ENCODE measurements at regions not wholly inside any gene's neighbourhood (a gene's known extent, or its start where the extent isn't known, plus 50 kb on each side); places are given as distances from the start of the nearest gene placed in this dataset.

GRCh38 chr2:34069604-34070003 lies 470.5 kb upstream of the FAM98A start:
- intact Hi-C loops (cut with micrococcal nuclease), result no loop called here
- no peak for TF ChIP-seq CTCF (IDR thresholded peaks at IDR 0.05; ENCODE audit: borderline replicate concordance)

DNA sequence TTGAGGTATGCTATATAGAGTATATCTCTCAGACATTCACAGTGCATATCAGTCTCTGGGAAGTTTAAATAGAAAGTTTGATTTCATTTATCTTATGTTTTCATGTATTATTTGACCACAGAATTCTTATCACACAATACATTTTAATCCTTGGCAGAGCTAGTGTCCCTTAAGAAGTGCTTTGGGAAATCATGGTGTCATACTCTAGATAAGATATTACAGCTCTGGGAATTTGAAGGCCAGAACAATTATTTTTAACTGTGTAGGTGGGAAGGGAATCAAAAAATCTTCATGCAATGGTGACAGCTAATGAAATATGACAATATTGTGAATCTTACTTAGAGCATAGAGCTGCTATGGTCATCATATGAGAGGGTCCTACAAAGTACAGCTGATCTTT lies 451.3 kb upstream of the FAM98A start:
- Histone ChIP-seq H3K9me3 (replicated peaks) (no peaks in the 10 kb centered on the region), H3K4me3 (no peak overlapping the region), H3K27me3 (ENCODE audit: low read depth) (no peaks in the 10 kb centered on the region), H3K4me1 (no peaks in the 10 kb centered on the region), H3K27ac (replicated peaks) (no peak overlapping the region), H3K36me3 (no peaks in the 10 kb centered on the region)
- DNase-seq, result no peak
- intact Hi-C loops (cut with micrococcal nuclease), result no loop called here
- TF ChIP-seq CTCF (IDR thresholded peaks at IDR 0.05; ENCODE audit: borderline replicate concordance), result no peak

More at GRCh38 chr2:34069604-34070003, 470.5 kb upstream of the FAM98A start:
- H3K36me3 ChIP-seq, result no peaks in the 10 kb centered on the region
- no peak overlapping the region for H3K27ac ChIP-seq (replicated peaks)
- DNase-seq, result no peak
- H3K4me1 ChIP-seq, result no peaks in the 10 kb centered on the region
- H3K4me3 ChIP-seq, result no peak overlapping the region
- peaks cover 6% of the 10 kb centered on the region for H3K27me3 ChIP-seq (ENCODE audit: low read depth)
- H3K9me3 ChIP-seq (replicated peaks), result no peaks in the 10 kb centered on the region

DNA sequence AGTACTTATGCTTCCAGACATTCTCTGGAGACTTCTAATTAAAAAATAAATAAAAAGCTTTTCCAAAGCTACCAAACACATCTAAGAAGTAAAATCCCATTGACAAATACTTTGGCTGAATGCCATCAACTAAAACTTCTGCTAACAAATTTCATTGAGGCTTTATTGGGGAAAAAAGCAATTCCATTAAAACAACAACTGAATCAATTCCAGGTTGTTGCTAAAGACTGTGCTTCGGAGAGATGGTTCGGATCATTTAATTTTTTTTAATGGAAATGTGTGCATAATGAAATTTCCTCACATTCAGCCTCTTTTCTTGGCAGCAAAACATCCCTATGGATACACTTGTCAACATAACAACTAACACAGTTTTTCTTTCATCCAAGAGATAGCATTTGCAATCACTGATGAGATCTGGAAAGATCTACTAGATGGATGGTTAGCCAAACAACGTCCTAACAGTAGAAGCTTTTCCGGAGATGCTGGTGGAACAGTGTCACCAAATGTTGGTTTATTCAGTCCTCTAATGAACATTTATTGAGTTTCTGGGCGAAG lies 446.1 kb upstream of the FAM98A start:
- TF ChIP-seq CTCF (IDR thresholded peaks at IDR 0.05; ENCODE audit: borderline replicate concordance), result no peak
- Histone ChIP-seq H3K36me3 (no peaks in the 10 kb centered on the region), H3K9me3 (replicated peaks) (no peaks in the 10 kb centered on the region), H3K27me3 (ENCODE audit: low read depth) (no peaks in the 10 kb centered on the region), H3K4me3 (no peak overlapping the region), H3K4me1 (no peaks in the 10 kb centered on the region), H3K27ac (replicated peaks) (no peak overlapping the region)
- intact Hi-C loops (cut with micrococcal nuclease), result no loop called here
- no peak for DNase-seq

DNA sequence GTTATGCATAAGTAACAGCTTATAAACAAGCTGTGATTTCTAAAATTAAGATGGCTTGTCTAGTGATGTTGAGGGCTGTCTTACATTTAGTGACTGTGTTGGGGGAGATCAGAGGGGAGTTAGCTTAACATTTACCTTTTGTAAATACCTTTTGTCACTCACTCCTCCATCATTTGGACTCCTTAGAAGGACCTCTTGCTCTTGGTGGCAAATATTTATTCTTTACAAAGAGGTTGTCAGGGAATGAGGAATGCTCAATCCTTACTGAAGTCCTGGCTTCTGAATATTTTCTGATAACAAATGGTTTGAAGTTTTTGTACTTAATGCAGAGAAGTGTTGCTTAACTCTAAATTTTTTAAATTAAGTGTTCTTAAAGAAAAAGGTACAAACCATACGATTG lies 438.8 kb upstream of the FAM98A start:
- no peaks in the 10 kb centered on the region for H3K9me3 ChIP-seq (replicated peaks)
- H3K4me1 ChIP-seq, result no peaks in the 10 kb centered on the region
- H3K36me3 ChIP-seq, result no peaks in the 10 kb centered on the region
- no peak overlapping the region for H3K4me3 ChIP-seq
- H3K27ac ChIP-seq (replicated peaks), result no peak overlapping the region
- DNase-seq, result no peak
- no peak for TF ChIP-seq CTCF (IDR thresholded peaks at IDR 0.05; ENCODE audit: borderline replicate concordance)
- no peaks in the 10 kb centered on the region for H3K27me3 ChIP-seq (ENCODE audit: low read depth)
- intact Hi-C loops (cut with micrococcal nuclease), result no loop called here

DNA sequence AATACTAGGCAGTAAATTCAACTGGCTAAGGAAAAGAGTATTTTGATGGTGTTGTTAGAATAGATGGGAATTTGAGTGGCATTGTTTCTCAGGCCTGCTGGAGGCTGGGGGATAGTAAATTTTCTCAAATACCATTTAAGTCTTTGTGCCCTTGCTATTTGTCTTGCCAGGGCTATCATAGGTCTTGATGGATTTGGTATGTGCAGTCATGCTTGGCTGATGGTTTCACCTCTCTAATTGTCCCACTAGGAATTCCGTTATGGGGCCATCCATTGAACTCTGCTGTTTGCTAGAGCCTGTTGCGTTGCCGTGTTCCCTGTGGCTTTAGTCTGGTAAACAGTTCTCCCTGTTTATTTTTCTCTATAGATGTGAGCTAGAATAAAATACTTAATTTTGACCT lies 438.1 kb upstream of the FAM98A start:
- no peak for DNase-seq
- TF ChIP-seq CTCF (IDR thresholded peaks at IDR 0.05; ENCODE audit: borderline replicate concordance), result no peak
- no peak overlapping the region for H3K4me3 ChIP-seq
- H3K4me1 ChIP-seq, result no peaks in the 10 kb centered on the region
- H3K27me3 ChIP-seq (ENCODE audit: low read depth), result no peaks in the 10 kb centered on the region
- intact Hi-C loops (cut with micrococcal nuclease), result no loop called here
- no peaks in the 10 kb centered on the region for H3K9me3 ChIP-seq (replicated peaks)
- no peaks in the 10 kb centered on the region for H3K36me3 ChIP-seq
- no peak overlapping the region for H3K27ac ChIP-seq (replicated peaks)

Data from left ventricle myocardium inferior (tissue), 1 donor.